ENCODE measurements at regions not wholly inside any gene's neighbourhood (a gene's known extent, or its start where the extent isn't known, plus 50 kb on each side); places are given as distances from the start of the nearest gene placed in this dataset.
"Not testable (repeated sequence)": the region's sequence is repeated elsewhere in the genome, so short reads cannot be mapped to it uniquely, and the experiment has no call there.

GRCh38 chr1:178038372-178038771 lies 55.5 kb upstream of the RASAL2 start:
- no peaks in the 10 kb centered on the region for H3K36me3 ChIP-seq
- in situ Hi-C loops (cut with MboI; ENCODE audit: low pct_ligation_motif_present in 1 of 4, low pct_unique_long_range_greater_than_20kb in 1 of 4, low sequenced_read_pairs in 3 of 4) (loop anchor here in 3 of 4 donors (10.0 to 25.0 kb wide), 2 partner anchors 236 to 249 kb away; no protein-coding TSS in a partner anchor), intact Hi-C loops (cut with DNase I; ENCODE audit: low total_unique reads) (loop anchor here (10.0 kb wide), 1 partner anchor 246 kb away; no protein-coding TSS in a partner anchor)
- no peak for DNase-seq
- H3K27me3 ChIP-seq: no peaks in the 10 kb centered on the region
- no peaks in the 10 kb centered on the region for H3K9me3 ChIP-seq
- peak overlapping the region in 3 of 4 donors; percentile 55 to 86 (median 71) for H3K4me3 ChIP-seq
- 74% methylated on average over 11 of the region's 11 CpGs; no CpG with 5 or more reads in 1 of the 2 donors for WGBS, 2 donors (ENCODE audit: low coverage in 1 of 2)
- peaks cover 0 to 7% (median 6%) of the 10 kb centered on the region in 4 donors for H3K4me1 ChIP-seq
- H3K27ac ChIP-seq: peak overlapping the region; percentile 82 to 86 (median 83)
- TF ChIP-seq POLR2A (IDR thresholded peaks at IDR 0.05): no peak
- no peak for TF ChIP-seq CTCF (IDR thresholded peaks at IDR 0.05)

- 38 to 63% methylated on average over 2 of the region's 2 CpGs for WGBS, 2 donors (ENCODE audit: low coverage in 1 of 2)
- Histone ChIP-seq H3K27ac (no peak overlapping the region), H3K27me3 (no peaks in the 10 kb centered on the region), H3K9me3 (no peaks in the 10 kb centered on the region), H3K4me3 (no peak overlapping the region), H3K4me1 (peaks cover 0 to 7% (median 6%) of the 10 kb centered on the region in 4 donors), H3K36me3 (no peaks in the 10 kb centered on the region)
- in situ Hi-C loops (cut with MboI; ENCODE audit: low pct_ligation_motif_present in 1 of 4, low pct_unique_long_range_greater_than_20kb in 1 of 4, low sequenced_read_pairs in 3 of 4) (loop anchor here in 3 of 4 donors (10.0 to 25.0 kb wide), 2 partner anchors 235 to 247 kb away; no protein-coding TSS in a partner anchor), intact Hi-C loops (cut with DNase I; ENCODE audit: low total_unique reads) (loop anchor here (10.0 kb wide), 1 partner anchor 245 kb away; no protein-coding TSS in a partner anchor)
- TF ChIP-seq POLR2AphosphoS5 (IDR thresholded peaks at IDR 0.05) (no peak), POLR2A (IDR thresholded peaks at IDR 0.05) (no peak), CTCF (IDR thresholded peaks at IDR 0.05) (no peak), EP300 (IDR thresholded peaks at IDR 0.05; ENCODE audit: low read depth) (no peak)
- DNase-seq: no peak
These were observed 54.0 kb upstream of the RASAL2 start for GRCh38 chr1:178039891-178040290.

- H3K27ac ChIP-seq, H3K9me3 ChIP-seq, H3K4me1 ChIP-seq, H3K27me3 ChIP-seq, H3K4me3 ChIP-seq, DNase-seq, H3K36me3 ChIP-seq: not testable (repeated sequence)
- in situ Hi-C loops (cut with MboI; ENCODE audit: low pct_ligation_motif_present in 1 of 4, low pct_unique_long_range_greater_than_20kb in 1 of 4, low sequenced_read_pairs in 3 of 4) (loop anchor here in 2 of 4 donors (25.0 kb wide), 1 partner anchor 243 kb away; no protein-coding TSS in a partner anchor), intact Hi-C loops (cut with DNase I; ENCODE audit: low total_unique reads) (loop anchor here (1.0 kb wide), 1 partner anchor 18 kb away; no protein-coding TSS in a partner anchor)
- WGBS, 2 donors (ENCODE audit: low coverage in 1 of 2): 62 to 80% methylated on average over 1 to 4 of the region's 4 CpGs
These were observed 50.0 kb upstream of the RASAL2 start for GRCh38 chr1:178043940-178044339.

Measured in transverse colon (tissue), 4 donors.